Osteocyte (in vitro differentiated cells): ENCODE measurements at regions not wholly inside any gene's neighbourhood (a gene's known extent, or its start where the extent isn't known, plus 50 kb on each side); places are given as distances from the start of the nearest gene placed in this dataset.

Experiments
- DNase-seq: peaks from one replicate; pipeline ENCODE4 v3.0.0; 2021; ENCODE audit warnings: mixed read lengths; ENCODE audit not compliant: unreplicated experiment; ENCODE audit errors: extremely low spot score
- H3K27ac Mint-ChIP-seq: one replicate; pipeline ENCODE4 v1.8.0; 2021; ENCODE audit warnings: mild to moderate bottlenecking, mixed read lengths; ENCODE audit not compliant: unreplicated experiment
- H3K27me3 Mint-ChIP-seq: one replicate; pipeline ENCODE4 v1.8.0; 2021; ENCODE audit warnings: mixed read lengths; ENCODE audit not compliant: unreplicated experiment
- H3K36me3 Mint-ChIP-seq: one replicate; pipeline ENCODE4 v1.8.0; 2021; ENCODE audit warnings: mixed read lengths; ENCODE audit not compliant: unreplicated experiment
- H3K4me1 Mint-ChIP-seq: one replicate; pipeline ENCODE4 v1.8.0; 2021; ENCODE audit warnings: mixed read lengths; ENCODE audit not compliant: unreplicated experiment
- H3K4me3 Mint-ChIP-seq: one replicate; pipeline ENCODE4 v1.8.0; 2021; ENCODE audit warnings: mild to moderate bottlenecking, moderate library complexity, mixed read lengths; ENCODE audit not compliant: unreplicated experiment
- H3K9me3 Mint-ChIP-seq: one replicate; pipeline ENCODE4 v1.8.0; 2021; ENCODE audit warnings: mixed read lengths; ENCODE audit not compliant: unreplicated experiment
- CTCF ChIP-seq: fragments of 200-600 bp; sonication (generic); IDR thresholded peaks from 2 replicates; pipeline ENCODE4 v1.5.0; 2021; ENCODE audit warnings: antibody characterized with exemption, mild to moderate bottlenecking, moderate library complexity

GRCh38 chr1:50329332-50329932, 93.8 kb downstream of the DMRTA2 start:
- Mint-ChIP-seq H3K9me3 (no peaks in the 10 kb centered on the region), H3K27ac (no peak overlapping the region), H3K27me3 (peaks cover 32% of the 10 kb centered on the region), H3K36me3 (no peaks in the 10 kb centered on the region), H3K4me1 (peaks cover 6% of the 10 kb centered on the region), H3K4me3 (no peak overlapping the region)
- no peak for TF ChIP-seq CTCF
- DNase-seq = no peak

GRCh38 chr1:50328552-50328951, 94.7 kb downstream of the DMRTA2 start:
- Mint-ChIP-seq H3K27ac (no peak overlapping the region), H3K27me3 (peaks cover 29% of the 10 kb centered on the region), H3K4me3 (no peak overlapping the region), H3K4me1 (peaks cover 6% of the 10 kb centered on the region), H3K9me3 (no peaks in the 10 kb centered on the region), H3K36me3 (no peaks in the 10 kb centered on the region)
- no peak for DNase-seq
- no peak for TF ChIP-seq CTCF

GRCh38 chr1:50326026-50326425, 97.2 kb downstream of the DMRTA2 start:
- no peak for TF ChIP-seq CTCF
- no peak for DNase-seq
- peaks cover 13% of the 10 kb centered on the region for H3K27me3 Mint-ChIP-seq
- no peaks in the 10 kb centered on the region for H3K9me3 Mint-ChIP-seq
- no peak overlapping the region for H3K4me3 Mint-ChIP-seq
- no peak overlapping the region for H3K27ac Mint-ChIP-seq
- H3K36me3 Mint-ChIP-seq = no peaks in the 10 kb centered on the region
- H3K4me1 Mint-ChIP-seq = no peaks in the 10 kb centered on the region

GRCh38 chr1:50322579-50322978, 100.7 kb downstream of the DMRTA2 start:
- H3K9me3 Mint-ChIP-seq = no peaks in the 10 kb centered on the region
- TF ChIP-seq CTCF = no peak
- peaks cover 3% of the 10 kb centered on the region for H3K27me3 Mint-ChIP-seq
- no peak overlapping the region for H3K27ac Mint-ChIP-seq
- H3K4me3 Mint-ChIP-seq = no peak overlapping the region
- DNase-seq = no peak
- H3K36me3 Mint-ChIP-seq = no peaks in the 10 kb centered on the region
- no peaks in the 10 kb centered on the region for H3K4me1 Mint-ChIP-seq

DNA sequence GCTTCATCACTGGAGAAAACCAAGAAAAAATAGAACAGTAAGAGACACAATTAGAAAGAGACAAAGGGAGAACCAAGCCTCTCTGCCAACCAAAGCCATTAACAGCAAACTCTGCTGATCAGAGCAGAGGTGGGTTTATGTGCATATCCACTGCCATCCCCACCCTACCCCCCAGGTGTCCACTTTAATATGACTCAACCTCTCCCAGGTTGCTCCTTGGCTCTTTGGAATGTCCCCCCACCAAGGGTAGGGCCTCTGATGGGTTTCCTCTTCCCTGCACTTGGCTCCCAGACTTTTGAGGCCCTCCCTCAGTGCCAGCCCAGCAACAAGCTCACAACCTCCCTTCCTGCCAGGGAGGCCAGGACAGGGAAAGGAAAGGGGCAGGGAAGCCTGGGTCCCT, 104.8 kb downstream of the DMRTA2 start:
- TF ChIP-seq CTCF = no peak
- Mint-ChIP-seq H3K27me3 (no peaks in the 10 kb centered on the region), H3K9me3 (no peaks in the 10 kb centered on the region)

More for the DNA sequence above, 104.8 kb downstream of the DMRTA2 start:
- Mint-ChIP-seq H3K4me1 (no peaks in the 10 kb centered on the region), H3K36me3 (no peaks in the 10 kb centered on the region), H3K4me3 (no peak overlapping the region), H3K27ac (no peak overlapping the region)
- DNase-seq = no peak
